ENCODE measurements at regions not wholly inside any gene's neighbourhood (a gene's known extent, or its start where the extent isn't known, plus 50 kb on each side); places are given as distances from the start of the nearest gene placed in this dataset.

DNA sequence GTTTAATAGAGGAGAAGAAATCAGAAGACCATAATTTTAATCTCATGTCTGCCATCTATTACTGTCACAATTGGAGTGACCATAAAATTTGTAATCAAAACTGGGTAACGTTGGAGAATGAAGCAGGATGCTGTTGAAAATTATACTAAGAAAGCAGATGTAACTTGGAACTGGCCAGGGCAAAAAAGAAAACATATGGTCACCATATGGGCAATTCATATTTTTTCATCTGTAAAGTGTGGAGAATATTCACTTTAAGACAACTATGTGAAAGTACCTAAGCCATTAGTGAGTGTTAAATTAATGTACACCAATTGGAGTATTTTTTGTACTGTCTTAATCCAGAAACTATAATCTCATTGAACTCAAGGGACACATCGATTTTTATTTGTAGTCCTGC, 1008.0 kb downstream of the GLUD2 start:
- Mint-ChIP-seq H3K36me3 (ENCODE audit: low read depth) (no peaks in the 10 kb centered on the region), H3K27me3 (no peaks in the 10 kb centered on the region), H3K4me3 (no peak overlapping the region), H3K27ac (no peak overlapping the region), H3K4me1 (no peaks in the 10 kb centered on the region), H3K9me3 (no peaks in the 10 kb centered on the region)
- ATAC-seq (replicated peaks): no peak

DNA sequence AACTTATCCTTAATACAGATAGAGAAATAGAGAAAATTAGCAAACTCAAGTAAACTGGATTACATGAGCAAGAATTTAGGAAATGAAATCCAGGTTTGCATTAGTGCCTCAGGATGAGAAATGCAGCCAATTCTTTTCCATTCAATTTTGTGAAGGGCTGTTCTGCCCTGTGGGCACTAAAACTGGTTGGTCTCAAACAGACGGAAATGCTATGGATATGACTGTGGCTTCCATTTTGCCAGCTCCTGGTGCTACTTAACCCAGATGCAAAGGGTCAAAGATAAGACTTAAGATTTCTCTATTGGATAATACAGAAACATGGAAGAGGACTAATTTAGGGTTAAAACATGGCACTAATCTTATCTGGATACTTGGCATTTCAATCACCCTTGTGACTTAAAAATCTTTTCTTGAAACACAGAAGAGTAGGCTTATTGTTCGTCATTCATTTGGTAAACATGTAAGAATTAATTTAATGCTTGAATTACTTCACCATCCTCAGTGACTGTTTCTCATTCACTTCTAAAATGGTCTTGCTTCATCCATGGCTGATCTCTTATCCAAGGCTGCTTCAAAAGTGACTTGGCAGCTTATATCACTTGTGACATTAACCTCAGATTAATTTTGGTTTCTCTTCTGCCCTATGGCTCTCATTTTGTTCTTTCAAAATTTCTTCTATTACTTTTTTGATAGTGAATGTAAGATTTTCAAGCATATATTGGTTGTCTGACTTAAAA, 1008.7 kb downstream of the GLUD2 start:
- no peaks in the 10 kb centered on the region for H3K36me3 Mint-ChIP-seq (ENCODE audit: low read depth)
- no peak for ATAC-seq (replicated peaks)
- no peaks in the 10 kb centered on the region for H3K9me3 Mint-ChIP-seq
- H3K27me3 Mint-ChIP-seq: no peaks in the 10 kb centered on the region
- no peaks in the 10 kb centered on the region for H3K4me1 Mint-ChIP-seq
- no peak overlapping the region for H3K27ac Mint-ChIP-seq
- H3K4me3 Mint-ChIP-seq: no peak overlapping the region

DNA sequence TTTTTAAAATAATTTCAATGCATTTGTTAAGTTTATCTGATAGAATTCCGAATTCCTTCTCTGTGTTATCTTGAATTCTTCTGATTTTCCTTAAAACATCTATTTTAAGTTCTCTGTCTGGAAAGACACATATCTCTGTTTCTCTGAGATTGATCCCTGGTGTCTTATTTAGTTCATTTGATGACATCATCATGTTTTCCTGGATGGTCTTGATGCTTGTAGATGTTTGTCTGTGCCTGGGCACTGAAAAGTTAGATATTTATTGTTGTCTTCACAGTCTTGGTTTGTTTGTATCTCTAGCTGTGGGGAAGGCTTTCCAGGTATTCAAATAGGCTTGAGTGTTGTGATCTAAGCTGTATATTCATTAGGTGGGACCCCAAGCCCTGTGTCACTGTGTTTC, 1028.8 kb downstream of the GLUD2 start:
- Mint-ChIP-seq H3K4me1 (no peaks in the 10 kb centered on the region), H3K9me3 (no peaks in the 10 kb centered on the region), H3K27me3 (no peaks in the 10 kb centered on the region), H3K27ac (no peak overlapping the region), H3K4me3 (no peak overlapping the region), H3K36me3 (ENCODE audit: low read depth) (no peaks in the 10 kb centered on the region)
- no peak for ATAC-seq (replicated peaks)

DNA sequence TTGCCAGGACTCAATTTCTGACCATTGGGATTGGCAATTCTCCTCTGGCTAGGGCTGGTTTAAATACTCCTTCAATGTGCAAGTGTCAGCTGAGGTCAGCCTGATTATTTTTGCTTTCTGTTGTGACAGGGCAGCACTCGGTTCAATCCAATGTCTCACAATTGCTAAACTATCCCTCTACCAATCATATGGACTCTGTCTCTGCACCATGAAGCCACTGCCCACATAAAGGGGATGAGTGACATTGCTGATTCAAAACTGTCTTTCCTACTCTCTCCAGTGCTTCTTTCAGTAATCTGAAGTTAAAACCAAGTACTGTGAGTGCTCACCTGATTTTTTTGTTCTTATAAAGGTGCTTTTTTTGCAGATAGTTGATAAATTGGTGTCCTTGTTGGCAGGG, 1030.7 kb downstream of the GLUD2 start:
- Mint-ChIP-seq H3K9me3 (no peaks in the 10 kb centered on the region), H3K36me3 (ENCODE audit: low read depth) (no peaks in the 10 kb centered on the region), H3K27ac (no peak overlapping the region), H3K4me3 (no peak overlapping the region), H3K27me3 (no peaks in the 10 kb centered on the region), H3K4me1 (no peaks in the 10 kb centered on the region)
- no peak for ATAC-seq (replicated peaks)

DNA sequence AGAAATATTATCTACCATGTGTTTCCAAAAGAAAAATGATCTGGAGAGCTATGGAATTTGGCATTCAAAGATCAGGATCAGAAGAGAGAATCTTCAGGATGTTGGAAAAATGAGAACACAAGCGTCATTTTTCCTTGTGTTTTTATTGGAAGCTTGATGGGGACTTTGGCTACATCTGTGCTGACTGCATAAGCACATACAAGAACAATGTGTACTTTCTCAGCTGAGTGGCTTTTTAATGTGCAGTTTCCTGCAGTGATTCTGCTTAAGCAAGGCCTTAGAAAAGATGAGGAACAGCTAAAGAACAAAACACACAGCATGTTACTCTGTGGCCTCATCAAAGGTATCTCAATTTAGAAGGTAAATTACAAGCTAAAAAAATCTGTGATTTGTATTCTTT, 1039.9 kb downstream of the GLUD2 start:
- H3K27me3 Mint-ChIP-seq: no peaks in the 10 kb centered on the region
- H3K36me3 Mint-ChIP-seq (ENCODE audit: low read depth): no peaks in the 10 kb centered on the region
- no peak for ATAC-seq (replicated peaks)
- H3K4me3 Mint-ChIP-seq: no peak overlapping the region
- no peaks in the 10 kb centered on the region for H3K4me1 Mint-ChIP-seq
- H3K27ac Mint-ChIP-seq: no peak overlapping the region
- H3K9me3 Mint-ChIP-seq: peaks cover 4% of the 10 kb centered on the region

DNA sequence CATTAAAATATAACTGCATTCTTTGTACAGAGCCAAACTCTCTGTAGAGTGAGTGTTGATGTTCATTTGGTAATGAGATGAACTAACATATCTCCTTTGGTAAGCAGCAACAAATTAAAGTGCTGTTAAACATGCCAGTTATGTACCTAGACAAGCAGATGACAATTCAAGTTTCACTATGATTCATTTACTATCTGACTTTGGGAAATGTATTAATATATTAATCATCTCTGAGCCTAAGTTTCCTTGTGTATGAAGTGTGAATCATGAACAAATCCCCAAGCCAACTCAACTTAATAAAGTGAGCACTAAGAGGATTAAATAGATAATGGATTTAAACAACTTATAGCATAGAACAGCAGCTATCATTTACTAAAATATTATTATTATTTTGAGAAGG, 1044.2 kb downstream of the GLUD2 start:
- Mint-ChIP-seq H3K4me1 (no peaks in the 10 kb centered on the region), H3K36me3 (ENCODE audit: low read depth) (no peaks in the 10 kb centered on the region), H3K4me3 (no peak overlapping the region), H3K27me3 (no peaks in the 10 kb centered on the region), H3K27ac (no peak overlapping the region), H3K9me3 (peaks cover 4% of the 10 kb centered on the region)
- ATAC-seq (replicated peaks): no peak

DNA sequence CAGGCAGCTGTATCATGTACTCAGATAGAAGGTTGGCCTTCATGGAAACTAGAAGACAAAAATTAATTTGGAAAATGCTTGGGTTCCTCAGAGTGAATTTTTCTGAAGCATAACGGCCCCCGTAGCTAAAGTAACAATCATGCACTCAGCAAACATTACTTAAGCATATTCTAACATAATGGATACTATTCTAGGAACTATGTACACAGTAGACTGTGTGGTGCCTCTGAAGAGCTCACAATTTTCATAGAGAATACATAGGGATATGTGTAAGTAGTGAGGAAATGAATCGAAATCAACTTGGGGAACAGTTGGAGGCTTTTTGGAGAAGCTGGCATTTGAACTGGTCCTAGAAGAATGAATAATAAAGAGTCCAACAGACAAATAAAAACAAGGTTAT, 1045.0 kb downstream of the GLUD2 start:
- Mint-ChIP-seq H3K9me3 (peaks cover 4% of the 10 kb centered on the region), H3K27ac (no peak overlapping the region), H3K4me1 (no peaks in the 10 kb centered on the region), H3K4me3 (no peak overlapping the region), H3K27me3 (no peaks in the 10 kb centered on the region), H3K36me3 (ENCODE audit: low read depth) (no peaks in the 10 kb centered on the region)
- no peak for ATAC-seq (replicated peaks)

DNA sequence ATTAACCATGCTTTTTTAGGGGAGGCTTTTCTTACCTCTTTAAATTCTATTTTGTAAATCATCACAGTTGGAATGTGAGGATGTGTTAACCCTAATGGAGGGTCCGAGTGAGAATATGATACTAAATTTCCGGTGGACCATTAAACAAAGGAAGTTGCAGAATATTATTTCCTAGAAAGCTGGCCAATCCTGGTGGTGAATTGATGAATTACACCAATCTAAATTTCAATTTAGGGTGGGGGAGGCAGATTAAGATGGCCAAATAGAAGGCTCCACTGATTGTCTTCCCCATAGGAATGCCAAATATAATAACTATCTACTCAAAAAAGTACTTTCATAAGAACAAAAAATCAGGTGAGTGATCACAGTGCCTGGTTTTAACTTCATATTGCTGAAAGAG, 1045.6 kb downstream of the GLUD2 start:
- Mint-ChIP-seq H3K4me1 (no peaks in the 10 kb centered on the region), H3K36me3 (ENCODE audit: low read depth) (no peaks in the 10 kb centered on the region), H3K9me3 (peaks cover 4% of the 10 kb centered on the region), H3K4me3 (no peak overlapping the region), H3K27ac (no peak overlapping the region), H3K27me3 (no peaks in the 10 kb centered on the region)
- ATAC-seq (replicated peaks): no peak

DNA sequence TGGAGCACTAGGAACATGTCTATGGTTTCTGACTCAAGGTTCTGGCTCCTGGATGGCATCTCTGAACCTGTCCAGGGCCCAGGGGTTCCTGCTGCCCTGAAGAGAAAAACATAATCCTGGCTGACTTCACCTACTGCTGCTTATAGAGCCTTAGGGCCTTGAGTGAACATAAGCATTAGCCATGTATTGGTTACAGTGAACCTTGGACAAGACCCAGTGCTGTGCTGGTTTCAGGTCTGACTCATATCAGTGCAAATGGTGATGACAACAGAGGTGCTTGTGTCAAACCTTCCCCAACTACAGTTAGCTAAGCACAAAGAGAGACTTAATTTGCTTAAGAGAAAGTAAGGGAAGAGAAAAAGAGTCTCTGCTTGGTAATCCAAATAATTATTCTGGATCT, 1047.2 kb downstream of the GLUD2 start:
- Mint-ChIP-seq H3K9me3 (peaks cover 4% of the 10 kb centered on the region), H3K27me3 (no peaks in the 10 kb centered on the region), H3K4me1 (no peaks in the 10 kb centered on the region), H3K4me3 (no peak overlapping the region), H3K36me3 (ENCODE audit: low read depth) (no peaks in the 10 kb centered on the region), H3K27ac (no peak overlapping the region)
- ATAC-seq (replicated peaks): no peak

DNA sequence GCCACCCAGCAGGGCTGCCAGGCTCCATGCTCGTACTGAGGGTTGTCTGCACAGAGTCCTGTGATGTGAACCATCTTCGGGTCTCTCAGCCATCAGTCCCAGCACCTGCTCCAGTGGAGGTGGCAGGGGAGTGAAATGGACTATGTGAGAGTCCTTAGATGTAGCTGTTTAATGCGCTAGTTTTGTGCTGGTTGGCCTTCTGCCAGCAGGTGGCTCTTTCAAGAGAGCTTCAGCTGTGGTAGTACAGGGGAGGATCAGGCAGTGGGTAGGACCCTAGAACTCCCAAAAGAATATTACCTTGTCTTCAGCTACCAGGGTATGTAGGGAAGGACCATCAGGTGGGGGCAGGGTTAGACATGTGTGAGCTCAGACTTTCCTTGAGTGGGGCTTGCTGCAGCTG, 1066.0 kb downstream of the GLUD2 start:
- no peaks in the 10 kb centered on the region for H3K9me3 Mint-ChIP-seq
- no peaks in the 10 kb centered on the region for H3K36me3 Mint-ChIP-seq (ENCODE audit: low read depth)
- ATAC-seq (replicated peaks): no peak
- no peaks in the 10 kb centered on the region for H3K4me1 Mint-ChIP-seq
- no peaks in the 10 kb centered on the region for H3K27me3 Mint-ChIP-seq
- H3K4me3 Mint-ChIP-seq: no peak overlapping the region
- H3K27ac Mint-ChIP-seq: no peak overlapping the region

DNA sequence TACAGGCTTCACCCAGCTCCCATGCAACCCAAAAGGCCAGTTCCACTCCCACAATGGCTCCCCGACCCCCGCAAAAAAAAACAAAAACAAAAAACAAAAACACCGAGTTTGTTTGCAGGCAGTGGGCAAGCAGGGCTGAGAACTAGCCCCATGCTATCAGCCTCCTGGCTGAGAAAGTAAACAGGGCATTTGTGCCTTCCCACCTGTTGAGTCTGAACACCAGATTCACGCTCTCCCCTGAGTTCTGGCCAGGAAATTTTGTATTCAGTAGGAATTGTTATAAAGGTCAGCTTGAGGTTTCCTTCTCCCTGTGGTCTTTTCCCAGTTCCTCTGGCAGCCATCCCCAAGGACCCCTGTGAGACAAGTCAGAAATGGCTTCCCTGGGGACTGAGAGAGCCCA, 1066.5 kb downstream of the GLUD2 start:
- Mint-ChIP-seq H3K4me3 (no peak overlapping the region), H3K27ac (no peak overlapping the region), H3K27me3 (no peaks in the 10 kb centered on the region), H3K9me3 (no peaks in the 10 kb centered on the region), H3K36me3 (ENCODE audit: low read depth) (no peaks in the 10 kb centered on the region), H3K4me1 (no peaks in the 10 kb centered on the region)
- no peak for ATAC-seq (replicated peaks)

DNA sequence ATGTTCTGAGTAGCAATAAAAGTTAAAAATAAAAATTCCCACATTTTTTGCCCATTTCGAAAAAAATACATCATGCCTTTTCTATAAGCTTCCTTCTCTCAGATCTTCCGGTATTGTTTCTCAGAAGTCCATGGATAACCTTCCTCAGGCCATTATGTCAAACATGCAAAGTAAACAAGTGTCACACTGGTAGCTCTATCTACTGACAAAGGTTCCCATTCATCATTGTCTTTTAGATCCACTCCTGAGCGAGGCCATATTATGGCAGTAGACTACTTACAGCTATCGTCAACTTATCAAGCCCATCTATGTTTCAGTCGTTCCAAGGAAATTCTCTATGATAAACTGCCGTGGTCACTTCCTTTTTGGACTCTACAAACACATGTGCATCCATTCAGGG, 1068.2 kb downstream of the GLUD2 start:
- ATAC-seq (replicated peaks): no peak
- H3K27me3 Mint-ChIP-seq: no peaks in the 10 kb centered on the region
- no peaks in the 10 kb centered on the region for H3K9me3 Mint-ChIP-seq
- no peaks in the 10 kb centered on the region for H3K4me1 Mint-ChIP-seq
- H3K4me3 Mint-ChIP-seq: no peak overlapping the region
- H3K36me3 Mint-ChIP-seq (ENCODE audit: low read depth): no peaks in the 10 kb centered on the region
- no peak overlapping the region for H3K27ac Mint-ChIP-seq

DNA sequence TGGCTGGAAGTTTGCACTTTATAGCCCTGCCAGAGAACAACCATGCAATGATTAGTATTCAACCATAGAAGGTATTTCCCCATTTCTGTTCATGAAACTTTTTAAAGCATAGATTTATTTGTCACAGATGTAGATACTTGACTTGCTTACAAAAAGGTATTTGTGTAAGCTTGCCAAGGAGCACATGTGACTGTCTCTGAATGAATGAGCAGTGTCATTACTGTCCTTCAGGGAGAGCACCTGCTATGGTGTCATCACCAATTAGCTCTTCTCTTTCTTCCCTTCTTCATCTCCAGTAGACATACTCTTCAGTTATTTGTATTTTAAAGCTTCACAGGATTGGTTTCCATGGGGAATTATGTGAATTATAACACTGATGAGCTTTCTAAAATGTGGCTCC, 1064.7 kb upstream of the GRIA3 start:
- no peaks in the 10 kb centered on the region for H3K4me1 Mint-ChIP-seq
- H3K36me3 Mint-ChIP-seq (ENCODE audit: low read depth): no peaks in the 10 kb centered on the region
- no peaks in the 10 kb centered on the region for H3K27me3 Mint-ChIP-seq
- H3K9me3 Mint-ChIP-seq: no peaks in the 10 kb centered on the region
- no peak overlapping the region for H3K27ac Mint-ChIP-seq
- no peak for ATAC-seq (replicated peaks)
- no peak overlapping the region for H3K4me3 Mint-ChIP-seq

DNA sequence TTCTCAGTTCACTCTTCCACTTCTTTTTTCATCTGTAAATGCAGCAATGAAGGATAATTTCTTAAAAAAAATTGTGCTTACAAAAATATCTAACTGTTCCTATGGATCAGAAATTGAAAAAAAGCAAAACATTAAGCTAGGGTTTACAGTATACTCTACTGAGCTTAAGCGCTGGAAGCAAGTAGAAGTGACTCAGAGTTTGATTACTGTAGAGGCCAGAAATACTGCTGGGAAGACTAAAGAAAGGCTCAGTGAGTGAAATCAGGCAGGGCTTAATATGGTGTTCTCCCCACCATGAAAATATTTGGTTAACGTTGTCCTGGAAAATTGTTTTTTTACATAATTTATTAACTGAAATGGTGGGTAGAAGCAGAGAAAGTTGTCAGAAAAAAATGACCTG, 1061.8 kb upstream of the GRIA3 start:
- Mint-ChIP-seq H3K27ac (no peak overlapping the region), H3K4me1 (no peaks in the 10 kb centered on the region), H3K36me3 (ENCODE audit: low read depth) (no peaks in the 10 kb centered on the region), H3K9me3 (no peaks in the 10 kb centered on the region), H3K27me3 (no peaks in the 10 kb centered on the region), H3K4me3 (no peak overlapping the region)
- ATAC-seq (replicated peaks): no peak

DNA sequence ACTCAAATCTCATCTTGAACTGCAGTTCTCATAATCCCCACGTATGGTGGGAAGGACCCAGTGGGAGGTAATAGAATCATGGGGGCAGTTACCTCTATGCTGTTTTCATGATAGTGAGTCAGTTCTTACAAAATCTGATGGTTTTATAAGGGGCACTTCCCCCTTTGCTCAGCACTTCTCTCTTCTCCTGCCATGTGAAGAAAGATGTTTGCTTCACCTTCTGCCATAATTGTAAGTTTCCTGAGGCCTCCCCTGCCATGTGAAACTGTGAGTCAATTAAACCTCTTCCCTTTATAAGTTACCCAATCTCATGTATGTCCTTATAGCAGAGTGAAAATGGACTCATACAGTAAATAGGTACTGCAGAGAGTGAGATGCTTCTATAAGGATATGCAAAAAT, 1050.6 kb upstream of the GRIA3 start:
- Mint-ChIP-seq H3K9me3 (peaks cover 3% of the 10 kb centered on the region), H3K36me3 (ENCODE audit: low read depth) (no peaks in the 10 kb centered on the region), H3K27me3 (no peaks in the 10 kb centered on the region), H3K27ac (no peak overlapping the region), H3K4me1 (no peaks in the 10 kb centered on the region), H3K4me3 (no peak overlapping the region)
- ATAC-seq (replicated peaks): no peak

DNA sequence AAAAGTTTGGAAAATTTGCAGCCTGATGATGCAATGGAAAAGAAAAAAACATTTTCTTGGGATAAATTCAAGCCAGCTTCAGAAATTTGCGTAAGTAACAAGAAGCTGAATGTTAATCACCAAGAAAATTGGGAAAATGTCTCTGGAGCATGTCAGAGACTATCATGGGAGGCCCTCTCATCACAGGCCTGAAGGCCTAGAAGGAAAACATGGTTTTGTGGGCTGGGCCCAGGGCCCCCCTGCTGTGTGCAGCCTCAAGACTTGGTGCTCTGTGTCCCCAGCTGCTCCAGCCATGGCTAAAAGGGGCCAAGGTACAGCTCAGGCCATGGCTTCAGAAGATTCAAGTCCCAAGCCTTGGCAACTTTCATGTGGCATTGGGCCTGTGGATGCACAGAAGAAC, 1049.8 kb upstream of the GRIA3 start:
- Mint-ChIP-seq H3K4me3 (no peak overlapping the region), H3K9me3 (peaks cover 3% of the 10 kb centered on the region), H3K36me3 (ENCODE audit: low read depth) (no peaks in the 10 kb centered on the region), H3K4me1 (no peaks in the 10 kb centered on the region), H3K27me3 (no peaks in the 10 kb centered on the region), H3K27ac (no peak overlapping the region)
- ATAC-seq (replicated peaks): no peak
